Neural progenitor cell (in vitro differentiated cells): ENCODE measurements at regions not wholly inside any gene's neighbourhood (a gene's known extent, or its start where the extent isn't known, plus 50 kb on each side); places are given as distances from the start of the nearest gene placed in this dataset.

Experiments used
- EZH2 ChIP-seq: fragments of 200-600 bp; sonication (generic); IDR thresholded peaks from 2 replicates; pipeline ENCODE4 v1.6.1; 2017; ENCODE audit warnings: antibody characterized with exemption, mild to moderate bottlenecking, moderate library complexity
- EZH2phosphoT487 ChIP-seq: fragments of 200-600 bp; sonication (generic); IDR thresholded peaks from 2 replicates; pipeline ENCODE4 v1.6.1; 2017; ENCODE audit warnings: antibody characterized with exemption
- TF ChIP-seq, protein P1 (sequence below): fragments of 200-600 bp; sonication (generic); IDR thresholded peaks from 2 replicates; pipeline ENCODE4 v1.5.1; 2017; ENCODE audit warnings: antibody characterized with exemption, mild to moderate bottlenecking

DNA sequence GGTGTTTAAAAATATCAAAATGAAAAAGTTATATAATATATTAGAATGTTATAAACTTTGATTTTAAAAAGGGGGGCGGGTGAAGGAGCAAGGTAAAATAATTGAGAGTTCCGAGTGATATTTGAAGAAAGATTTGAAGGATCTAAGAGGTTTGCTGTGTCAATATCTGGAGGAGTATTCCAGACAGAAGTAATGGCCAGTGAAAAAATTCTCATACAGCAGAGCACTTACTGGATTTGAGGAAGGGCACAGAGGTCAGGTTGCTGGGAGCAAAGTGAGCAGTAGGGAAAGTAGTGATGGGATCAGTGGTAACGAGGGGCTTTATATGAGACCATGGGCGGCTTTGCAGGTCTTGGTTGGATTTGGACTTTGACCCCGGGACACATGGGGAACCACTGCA is 531.5 kb downstream of the ADCYAP1 start:
- TF ChIP-seq, protein P1, sequence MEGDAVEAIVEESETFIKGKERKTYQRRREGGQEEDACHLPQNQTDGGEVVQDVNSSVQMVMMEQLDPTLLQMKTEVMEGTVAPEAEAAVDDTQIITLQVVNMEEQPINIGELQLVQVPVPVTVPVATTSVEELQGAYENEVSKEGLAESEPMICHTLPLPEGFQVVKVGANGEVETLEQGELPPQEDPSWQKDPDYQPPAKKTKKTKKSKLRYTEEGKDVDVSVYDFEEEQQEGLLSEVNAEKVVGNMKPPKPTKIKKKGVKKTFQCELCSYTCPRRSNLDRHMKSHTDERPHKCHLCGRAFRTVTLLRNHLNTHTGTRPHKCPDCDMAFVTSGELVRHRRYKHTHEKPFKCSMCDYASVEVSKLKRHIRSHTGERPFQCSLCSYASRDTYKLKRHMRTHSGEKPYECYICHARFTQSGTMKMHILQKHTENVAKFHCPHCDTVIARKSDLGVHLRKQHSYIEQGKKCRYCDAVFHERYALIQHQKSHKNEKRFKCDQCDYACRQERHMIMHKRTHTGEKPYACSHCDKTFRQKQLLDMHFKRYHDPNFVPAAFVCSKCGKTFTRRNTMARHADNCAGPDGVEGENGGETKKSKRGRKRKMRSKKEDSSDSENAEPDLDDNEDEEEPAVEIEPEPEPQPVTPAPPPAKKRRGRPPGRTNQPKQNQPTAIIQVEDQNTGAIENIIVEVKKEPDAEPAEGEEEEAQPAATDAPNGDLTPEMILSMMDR, result no peak
- TF ChIP-seq EZH2phosphoT487, result no peak
- no peak for TF ChIP-seq EZH2
